GM12873 (cell line): ENCODE measurements at regions not wholly inside any gene's neighbourhood (a gene's known extent, or its start where the extent isn't known, plus 50 kb on each side); places are given as distances from the start of the nearest gene placed in this dataset.
A peak's percentile ranks its signal among the peaks of the same experiment; 100 is the strongest.

Experiments
- TF ChIP-seq, protein P1 (sequence below): IDR thresholded peaks from 2 replicates; pipeline ENCODE4 v1.5.1; 2012; ENCODE audit warnings: low read depth, mild to moderate bottlenecking, moderate library complexity, low read length, control low read depth; ENCODE audit not compliant: insufficient read depth; ENCODE audit errors: missing control alignments

DNA sequence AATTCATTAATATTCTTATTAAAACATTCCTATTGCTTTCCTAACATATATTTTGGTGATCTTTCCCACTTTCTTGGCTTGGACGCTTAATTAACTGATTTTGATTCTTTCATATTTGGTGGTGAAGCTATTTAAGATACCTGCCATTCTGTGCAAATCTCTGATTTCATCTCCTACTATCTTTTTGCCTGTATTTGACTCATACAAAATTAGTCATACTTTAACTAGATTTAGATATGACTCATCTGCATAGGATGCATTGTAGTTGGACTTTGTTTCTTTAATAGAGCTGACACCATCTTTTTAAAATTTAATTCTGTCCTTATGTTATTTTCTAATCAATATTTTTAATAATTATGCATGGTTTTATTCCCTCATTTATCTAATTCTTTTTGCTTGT is 93.8 kb upstream of the PLPPR4 start:
- TF ChIP-seq, protein P1, sequence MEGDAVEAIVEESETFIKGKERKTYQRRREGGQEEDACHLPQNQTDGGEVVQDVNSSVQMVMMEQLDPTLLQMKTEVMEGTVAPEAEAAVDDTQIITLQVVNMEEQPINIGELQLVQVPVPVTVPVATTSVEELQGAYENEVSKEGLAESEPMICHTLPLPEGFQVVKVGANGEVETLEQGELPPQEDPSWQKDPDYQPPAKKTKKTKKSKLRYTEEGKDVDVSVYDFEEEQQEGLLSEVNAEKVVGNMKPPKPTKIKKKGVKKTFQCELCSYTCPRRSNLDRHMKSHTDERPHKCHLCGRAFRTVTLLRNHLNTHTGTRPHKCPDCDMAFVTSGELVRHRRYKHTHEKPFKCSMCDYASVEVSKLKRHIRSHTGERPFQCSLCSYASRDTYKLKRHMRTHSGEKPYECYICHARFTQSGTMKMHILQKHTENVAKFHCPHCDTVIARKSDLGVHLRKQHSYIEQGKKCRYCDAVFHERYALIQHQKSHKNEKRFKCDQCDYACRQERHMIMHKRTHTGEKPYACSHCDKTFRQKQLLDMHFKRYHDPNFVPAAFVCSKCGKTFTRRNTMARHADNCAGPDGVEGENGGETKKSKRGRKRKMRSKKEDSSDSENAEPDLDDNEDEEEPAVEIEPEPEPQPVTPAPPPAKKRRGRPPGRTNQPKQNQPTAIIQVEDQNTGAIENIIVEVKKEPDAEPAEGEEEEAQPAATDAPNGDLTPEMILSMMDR = no peak

GRCh38 chr1:99171184-99171813 is 93.0 kb upstream of the PLPPR4 start:
- TF ChIP-seq, protein P1 = no peak

DNA sequence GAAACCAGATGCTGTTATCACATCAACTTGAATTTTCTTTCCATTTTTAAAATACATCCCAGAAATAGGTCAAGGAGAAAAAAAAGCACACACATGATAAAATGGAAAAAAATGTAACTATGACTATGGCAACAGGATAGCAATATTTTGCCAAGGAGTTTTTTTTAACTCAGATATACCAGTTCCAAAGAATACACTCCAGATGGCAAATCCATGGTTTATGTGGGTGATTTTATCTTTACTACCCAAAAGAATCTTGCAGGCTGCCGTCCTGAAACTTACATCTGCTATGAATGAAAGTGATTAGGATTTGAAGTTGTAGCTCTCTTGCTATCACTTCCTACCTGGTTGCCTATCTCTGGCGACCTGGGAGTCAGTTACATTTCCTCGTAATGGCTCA is 91.0 kb upstream of the PLPPR4 start:
- TF ChIP-seq, protein P1 = no peak

DNA sequence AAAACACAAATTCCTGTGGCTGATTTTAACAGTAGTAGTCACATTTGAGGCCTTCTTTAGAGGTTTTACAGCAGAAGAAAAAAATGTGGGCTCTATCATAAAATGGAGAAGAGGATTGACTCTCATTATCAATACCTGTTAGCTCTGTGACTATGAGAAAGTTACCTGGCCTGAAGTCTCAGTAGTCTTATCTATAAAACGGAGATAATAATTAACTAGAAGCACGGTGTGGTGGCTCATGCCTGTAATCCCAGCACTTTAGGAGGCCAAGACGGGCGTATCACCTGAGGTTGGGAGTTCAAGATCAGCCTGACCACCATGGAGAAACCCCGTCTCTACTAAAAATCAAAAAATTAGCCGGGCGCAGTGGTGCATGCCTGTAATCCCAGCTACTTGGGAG is 90.4 kb upstream of the PLPPR4 start:
- TF ChIP-seq, protein P1 = no peak

DNA sequence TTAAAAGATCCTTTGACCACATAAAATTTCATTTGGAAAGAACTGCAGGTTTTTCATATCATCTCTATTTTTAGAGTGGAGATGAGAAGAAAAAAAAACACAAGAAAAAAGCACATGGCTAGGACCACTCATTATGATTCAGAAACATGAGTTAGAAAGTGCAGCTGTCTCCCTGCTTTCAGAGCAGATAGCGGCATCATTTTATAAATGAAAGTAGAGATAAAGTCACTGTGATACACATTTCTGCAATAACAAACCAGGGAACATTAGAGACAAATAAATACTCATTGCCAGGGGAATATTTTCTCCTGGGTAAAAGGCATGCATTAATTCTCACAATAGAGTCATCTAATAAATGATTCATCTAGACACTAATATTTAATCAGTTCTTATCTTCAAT is 87.5 kb upstream of the PLPPR4 start:
- TF ChIP-seq, protein P1 = no peak

DNA sequence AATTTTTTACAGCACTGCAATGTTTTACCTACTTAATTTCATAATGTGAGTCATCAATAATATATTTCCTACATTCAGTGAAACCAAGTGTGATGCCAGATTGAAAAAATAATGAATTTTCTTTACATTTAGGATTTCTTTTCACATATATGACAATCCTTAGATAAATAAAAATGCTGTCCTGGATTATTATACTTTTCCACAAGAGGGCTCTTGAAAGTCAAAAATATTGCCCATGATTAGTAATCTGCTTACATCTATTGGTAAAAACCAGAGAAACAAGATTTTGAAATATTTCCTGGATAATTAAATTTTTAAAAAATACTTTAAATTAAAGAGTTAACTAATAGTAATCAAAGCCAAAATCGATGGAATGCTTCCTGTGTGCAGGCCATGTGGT is 86.8 kb upstream of the PLPPR4 start:
- TF ChIP-seq, protein P1 = no peak

DNA sequence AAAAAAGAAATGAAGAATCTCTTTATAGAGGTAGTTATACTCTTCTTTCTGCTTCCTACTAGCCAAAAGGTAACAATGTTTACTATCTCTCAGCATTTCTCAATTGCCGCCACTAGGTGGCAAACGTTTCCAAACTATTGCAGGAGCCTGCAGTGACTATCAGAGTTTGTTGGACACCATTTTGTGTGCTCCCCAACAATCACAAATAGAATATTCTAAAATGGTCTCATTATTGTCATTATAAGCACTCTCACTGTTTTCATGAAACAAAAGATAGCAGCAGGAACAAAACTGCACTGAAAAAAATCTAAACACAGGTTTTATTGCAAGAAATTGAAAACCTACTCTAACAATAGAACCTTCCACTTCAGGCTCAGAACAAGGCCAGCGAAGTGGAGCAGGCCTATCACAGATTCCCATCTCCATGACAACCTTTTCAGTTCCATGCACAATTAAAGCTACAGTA is 83.9 kb upstream of the PLPPR4 start:
- TF ChIP-seq, protein P1 = peak; percentile 70
